HG03159 (cell line): ENCODE measurements at regions not wholly inside any gene's neighbourhood (a gene's known extent, or its start where the extent isn't known, plus 50 kb on each side); places are given as distances from the start of the nearest gene placed in this dataset.
"Not testable (repeated sequence)": the region's sequence is repeated elsewhere in the genome, so short reads cannot be mapped to it uniquely, and the experiment has no call there.

Source experiments
- ATAC-seq: cut with Tn5 transposase; IDR thresholded peaks from one replicate; pipeline ENCODE4 v1.9.1; 2021; ENCODE audit warnings: mild to moderate bottlenecking, moderate library complexity; ENCODE audit not compliant: unreplicated experiment

- ATAC-seq: no peak
Observed at GRCh38 chr10:22158426-22158825, 59.4 kb downstream of the EBLN1 start.

GRCh38 chr10:22156750-22157149, 61.1 kb downstream of the EBLN1 start:
- ATAC-seq: no peak

- no peak for ATAC-seq
Observed at GRCh38 chr10:22152403-22152802, 65.4 kb downstream of the EBLN1 start.

GRCh38 chr10:22150842-22151241, 67.0 kb downstream of the EBLN1 start:
- ATAC-seq: no peak

GRCh38 chr10:22148961-22149360, 68.9 kb downstream of the EBLN1 start:
- ATAC-seq: no peak

- not testable (repeated sequence) for ATAC-seq
Observed at GRCh38 chr10:22145873-22146272, 71.9 kb downstream of the EBLN1 start.

- no peak for ATAC-seq
Observed at GRCh38 chr10:22137542-22137941, 80.3 kb downstream of the EBLN1 start.

GRCh38 chr10:22135591-22135990, 82.2 kb downstream of the EBLN1 start:
- ATAC-seq: no peak

- ATAC-seq: peak; percentile 73
Observed at GRCh38 chr10:22133749-22134624, 83.8 kb downstream of the EBLN1 start.

- not testable (repeated sequence) for ATAC-seq
Observed at GRCh38 chr10:22130824-22131223, 87.0 kb downstream of the EBLN1 start.

- ATAC-seq: not testable (repeated sequence)
Observed at GRCh38 chr10:22129612-22130011, 88.2 kb downstream of the EBLN1 start.

- ATAC-seq: not testable (repeated sequence)
Observed at GRCh38 chr10:22121181-22121580, 96.6 kb downstream of the EBLN1 start.

GRCh38 chr10:22120072-22120471, 97.7 kb downstream of the EBLN1 start:
- ATAC-seq: not testable (repeated sequence)

GRCh38 chr10:22119575-22119974, 98.2 kb downstream of the EBLN1 start:
- ATAC-seq: not testable (repeated sequence)

GRCh38 chr10:22111705-22112104, 106.1 kb downstream of the EBLN1 start:
- no peak for ATAC-seq

GRCh38 chr10:22111260-22111659, 106.6 kb downstream of the EBLN1 start:
- ATAC-seq: no peak

GRCh38 chr10:22110761-22111160, 107.1 kb downstream of the EBLN1 start:
- no peak for ATAC-seq

GRCh38 chr10:22105270-22105669, 101.7 kb upstream of the DNAJC1 start:
- ATAC-seq: no peak

GRCh38 chr10:22103701-22104470, 100.4 kb upstream of the DNAJC1 start:
- ATAC-seq: peak; percentile 67

- no peak for ATAC-seq
Observed at GRCh38 chr10:22097696-22098095, 94.2 kb upstream of the DNAJC1 start.

- ATAC-seq: not testable (repeated sequence)
Observed at GRCh38 chr10:22091260-22091659, 87.7 kb upstream of the DNAJC1 start.

- ATAC-seq: no peak
Observed at GRCh38 chr10:22087402-22087738, 83.8 kb upstream of the DNAJC1 start.
